ENCODE measurements at regions not wholly inside any gene's neighbourhood (a gene's known extent, or its start where the extent isn't known, plus 50 kb on each side); places are given as distances from the start of the nearest gene placed in this dataset.
"Not testable (repeated sequence)": the region's sequence is repeated elsewhere in the genome, so short reads cannot be mapped to it uniquely, and the experiment has no call there.

DNA sequence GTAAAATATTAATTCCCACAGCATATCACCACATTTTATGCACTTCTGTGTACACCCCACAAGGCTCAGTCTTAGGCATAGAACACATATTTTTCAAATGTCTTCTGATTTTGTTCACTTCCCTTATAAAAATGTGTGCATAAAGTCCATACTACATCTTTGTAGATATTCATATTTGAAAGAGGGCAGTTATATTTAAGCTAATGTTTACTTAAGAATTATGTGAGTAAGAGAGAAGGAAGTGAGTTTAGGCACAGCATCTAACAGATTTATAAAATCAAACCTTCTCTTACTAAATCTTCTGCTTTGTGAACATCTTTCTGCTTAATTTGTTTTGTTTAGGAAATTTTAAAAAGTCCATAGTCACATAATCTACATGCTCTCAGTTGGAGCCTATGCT lies 648.1 kb downstream of the FSCB start:
- DNase-seq (ENCODE audit: low spot score) = no peak

DNA sequence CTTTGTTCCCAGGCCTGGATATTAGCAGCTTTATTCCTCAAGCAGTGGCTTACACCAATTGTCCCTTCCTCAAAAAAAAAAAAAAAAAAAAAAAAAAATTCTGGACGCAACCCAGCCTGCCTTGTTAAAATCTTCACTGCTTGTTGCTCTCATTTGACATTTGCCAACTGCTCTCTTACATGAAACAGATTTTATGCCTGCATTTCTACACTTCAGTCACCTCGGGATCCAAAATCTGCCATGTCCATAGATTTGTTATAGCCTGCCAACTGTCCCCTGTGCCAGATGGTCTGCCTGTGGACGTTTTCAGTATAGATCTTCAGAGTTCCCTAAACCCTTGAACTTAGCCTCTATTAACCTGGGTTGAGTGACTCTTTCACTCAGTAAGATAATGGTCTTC lies 651.5 kb downstream of the FSCB start:
- DNase-seq (ENCODE audit: low spot score) = no peak

DNA sequence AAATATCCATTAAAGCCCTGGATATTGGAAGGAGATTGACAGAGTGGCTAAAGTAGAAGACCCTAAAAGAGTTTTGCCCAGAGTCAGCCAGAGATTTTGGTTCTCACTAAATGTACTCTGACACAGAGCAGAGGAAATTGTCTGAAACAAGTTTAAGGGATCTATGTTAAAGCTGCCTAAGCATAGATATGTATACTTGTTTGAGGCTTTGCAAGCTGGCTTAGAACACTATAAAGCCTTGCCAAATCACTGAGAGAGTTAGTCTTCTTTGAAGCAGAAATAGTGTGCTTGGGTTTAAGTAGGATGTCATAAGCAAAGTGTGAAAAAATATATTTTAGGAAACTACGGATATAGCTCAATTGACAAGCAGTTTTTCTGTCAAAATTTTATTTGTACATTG lies 653.5 kb downstream of the FSCB start:
- no peak for DNase-seq (ENCODE audit: low spot score)

DNA sequence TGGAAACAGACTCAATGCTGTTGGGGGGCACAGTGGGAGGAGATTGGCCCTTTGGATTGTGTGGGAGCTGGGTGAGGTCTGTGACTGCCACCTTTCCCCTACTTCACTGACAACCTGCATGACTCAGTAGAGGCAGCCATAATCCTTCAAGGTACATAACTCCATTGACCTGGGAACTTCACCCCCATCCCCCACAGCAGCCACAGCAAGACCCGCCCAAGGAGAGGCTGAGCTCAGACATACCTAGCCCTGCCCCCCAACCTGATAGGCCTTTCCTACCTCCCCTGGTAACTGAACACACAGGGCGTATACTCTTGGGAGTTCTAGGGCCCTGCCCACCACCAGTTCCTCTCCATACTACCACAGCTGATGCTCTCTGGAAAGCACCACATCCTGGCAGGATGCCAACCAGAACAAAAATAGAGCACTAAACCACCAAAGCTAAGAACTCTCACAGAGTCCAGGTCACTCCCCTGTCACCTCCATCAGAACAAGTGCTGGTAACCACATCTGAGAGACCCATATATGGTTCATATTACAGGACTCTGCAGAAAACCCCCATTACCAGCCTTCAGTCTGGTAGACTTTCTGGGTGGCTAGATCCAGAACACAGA lies 703.9 kb downstream of the FSCB start:
- no peak for DNase-seq (ENCODE audit: low spot score)

- DNase-seq (ENCODE audit: low spot score) = no peak
Measured at GRCh38 chr14:43795600-43796228, 711.4 kb downstream of the FSCB start.

GRCh38 chr14:43793579-43793978 lies 713.5 kb downstream of the FSCB start:
- no peak for DNase-seq (ENCODE audit: low spot score)

GRCh38 chr14:43792980-43793379 lies 714.1 kb downstream of the FSCB start:
- DNase-seq (ENCODE audit: low spot score) = no peak

GRCh38 chr14:43790681-43791080 lies 716.4 kb downstream of the FSCB start:
- DNase-seq (ENCODE audit: low spot score) = no peak

- DNase-seq (ENCODE audit: low spot score) = no peak
Measured at GRCh38 chr14:43789458-43789857, 717.6 kb downstream of the FSCB start.

DNA sequence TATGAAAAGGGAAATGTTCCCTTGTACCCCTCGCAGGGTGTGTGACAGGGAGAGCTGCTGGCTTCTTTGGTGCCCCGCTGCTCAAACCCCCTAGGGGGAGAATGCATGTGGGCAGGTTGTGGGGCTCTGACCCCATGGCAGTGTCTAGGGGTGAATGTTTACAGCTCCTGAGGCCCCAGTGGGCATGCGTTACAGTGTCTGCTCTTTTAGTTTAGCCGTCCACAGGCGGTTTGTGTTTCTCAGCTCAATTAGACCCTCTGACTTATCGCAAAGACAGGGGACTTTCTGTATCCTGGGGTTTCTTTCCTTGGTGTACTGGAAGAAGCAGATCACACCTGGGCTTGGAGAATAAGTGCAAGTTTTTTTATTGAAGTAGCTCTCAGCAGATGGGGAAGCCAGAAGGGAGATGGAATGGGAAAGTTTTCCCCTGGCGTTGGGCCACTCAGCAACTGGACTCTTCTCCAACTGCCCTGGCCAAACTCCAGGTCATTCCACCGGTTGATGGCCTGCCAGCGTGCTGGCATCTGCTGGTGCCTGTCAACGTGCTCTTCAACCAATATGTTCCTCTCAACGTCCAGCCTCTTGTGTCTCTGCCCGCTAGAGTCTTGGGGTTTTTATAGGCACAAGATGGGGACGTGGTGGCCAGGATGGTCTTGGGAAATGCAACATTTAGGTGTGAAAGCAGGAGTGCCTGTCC lies 720.9 kb downstream of the FSCB start:
- DNase-seq (ENCODE audit: low spot score) = no peak

DNA sequence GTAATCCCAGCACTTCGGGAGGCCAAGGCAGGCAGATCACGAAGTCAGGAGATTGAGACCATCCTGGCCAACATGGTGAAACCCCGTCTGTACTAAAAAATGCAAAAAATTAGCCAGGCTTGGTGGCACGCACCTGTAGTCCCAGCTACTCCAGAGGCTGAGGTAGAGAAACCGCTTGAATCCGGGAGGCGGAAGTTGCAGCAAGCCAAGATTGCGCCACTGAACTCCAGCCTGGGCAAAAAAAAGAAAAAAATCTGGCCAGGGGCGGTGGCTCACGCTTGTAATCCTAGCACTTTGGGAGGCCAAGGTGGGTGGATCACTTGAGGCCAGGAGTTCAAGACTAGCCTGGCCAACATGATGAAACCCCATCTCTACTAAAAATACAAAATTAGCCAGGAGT lies 722.7 kb downstream of the FSCB start:
- not testable (repeated sequence) for DNase-seq (ENCODE audit: low spot score)

DNA sequence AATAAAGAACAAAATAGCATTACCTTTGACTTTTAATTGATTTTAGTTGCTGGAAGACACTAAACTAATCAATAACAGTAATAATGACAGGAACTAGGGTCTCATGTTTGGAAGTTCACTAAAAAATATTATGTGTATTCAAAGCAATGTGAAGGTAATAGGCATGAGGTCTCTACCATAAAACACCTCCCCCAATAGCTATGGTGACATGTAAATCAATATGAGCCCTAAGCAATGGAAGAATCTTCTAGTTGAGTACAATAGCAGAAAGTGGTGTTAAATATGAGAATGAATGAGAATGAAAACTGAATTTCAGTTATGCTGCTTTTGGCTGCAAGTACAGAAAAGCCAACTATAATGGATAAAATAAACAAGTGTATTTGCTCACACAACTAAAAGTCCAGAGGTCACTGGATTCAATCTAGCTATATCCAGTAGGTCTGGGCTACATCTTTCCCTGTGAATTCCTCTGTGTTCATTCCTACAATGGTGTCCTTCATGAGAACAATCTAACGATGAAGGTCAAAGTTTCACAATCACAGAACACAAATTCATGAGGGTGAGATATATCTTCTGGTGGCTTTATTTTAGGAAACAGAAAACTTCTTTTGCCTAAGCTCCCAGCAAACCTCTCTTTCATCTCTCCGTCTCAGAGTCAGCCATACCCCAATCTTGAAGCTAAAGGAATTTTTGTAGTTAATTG lies 728.0 kb downstream of the FSCB start:
- no peak for DNase-seq (ENCODE audit: low spot score)

GRCh38 chr14:43778570-43778936 lies 728.5 kb downstream of the FSCB start:
- no peak for DNase-seq (ENCODE audit: low spot score)

DNA sequence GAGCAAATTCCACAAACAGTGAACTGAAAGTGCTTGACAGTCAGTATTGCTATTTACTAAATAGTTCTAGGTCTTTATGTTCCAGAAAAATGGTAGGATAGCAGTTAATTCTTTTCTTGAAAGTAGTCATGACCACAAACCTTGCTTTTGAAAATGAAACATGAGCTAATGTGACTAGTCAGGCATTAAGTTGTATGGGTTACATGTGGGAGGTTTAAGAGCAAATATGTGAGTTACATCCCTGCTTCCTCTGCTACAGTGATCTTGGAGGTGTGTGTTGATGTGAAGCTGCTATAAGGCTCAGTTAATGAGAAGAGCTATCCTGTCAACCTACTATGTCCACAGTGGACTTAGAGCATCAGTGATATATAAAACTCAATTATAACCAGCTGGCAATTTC lies 741.6 kb downstream of the FSCB start:
- DNase-seq (ENCODE audit: low spot score) = no peak

DNA sequence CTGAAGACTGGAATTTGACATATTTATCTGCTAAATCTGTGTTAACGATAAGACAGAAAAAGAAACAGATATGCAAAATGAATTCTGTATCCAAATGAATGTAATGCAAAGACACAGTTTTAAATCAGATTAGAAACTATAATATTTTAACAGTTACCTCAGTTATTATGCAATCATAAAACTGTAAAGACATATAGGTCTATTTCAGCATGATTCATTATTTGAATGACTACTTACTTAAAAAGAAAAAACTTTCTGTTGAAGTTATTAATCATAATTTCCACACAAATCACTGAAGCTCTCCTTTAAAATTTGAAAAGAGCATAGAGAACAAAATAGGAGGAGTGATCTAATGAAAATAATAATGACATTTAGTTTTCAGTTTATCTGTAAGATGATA lies 742.6 kb downstream of the FSCB start:
- no peak for DNase-seq (ENCODE audit: low spot score)

- no peak for DNase-seq (ENCODE audit: low spot score)
Measured at GRCh38 chr14:43755707-43756106, 751.4 kb downstream of the FSCB start.

DNA sequence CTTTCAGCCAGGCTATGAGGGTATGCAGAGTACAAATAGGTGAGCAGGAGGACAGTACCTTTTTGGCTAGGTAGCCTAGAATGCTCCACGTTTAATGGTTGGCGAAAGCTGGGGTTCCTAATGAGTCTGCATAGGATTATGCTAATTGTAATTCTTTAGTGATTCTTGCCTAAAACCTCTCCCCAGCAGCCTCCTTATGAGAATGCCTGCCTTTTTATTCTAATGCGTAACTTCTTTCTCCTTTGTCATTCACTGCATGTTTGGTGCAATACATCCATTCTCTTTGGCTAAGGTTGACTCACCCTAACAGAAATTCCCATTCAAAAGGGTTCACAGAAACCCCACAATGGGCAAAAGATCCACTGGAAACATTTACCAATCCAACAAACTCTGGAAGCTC lies 752.2 kb downstream of the FSCB start:
- peak; percentile 33 for DNase-seq (ENCODE audit: low spot score)

DNA sequence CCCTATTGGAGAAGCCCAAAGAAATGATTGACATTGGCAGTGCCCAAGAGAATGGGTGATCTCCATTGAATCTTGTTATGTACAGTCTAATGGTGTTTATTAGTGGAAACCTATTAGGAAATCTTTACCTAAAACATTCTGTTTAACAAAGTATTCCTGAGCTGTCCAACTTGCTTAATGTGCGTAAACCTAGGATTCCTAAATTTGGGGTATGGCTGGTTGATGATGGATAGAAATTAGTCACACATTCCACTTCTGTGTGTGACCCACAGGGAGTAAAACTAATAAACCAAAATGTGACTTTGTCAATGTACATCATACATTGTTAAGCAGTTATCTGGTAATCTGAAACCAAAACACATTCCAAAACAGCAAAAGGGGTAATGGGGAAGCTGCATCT lies 761.3 kb downstream of the FSCB start:
- no peak for DNase-seq (ENCODE audit: low spot score)

GRCh38 chr14:43735932-43736331 lies 771.2 kb downstream of the FSCB start:
- DNase-seq (ENCODE audit: low spot score) = no peak

- no peak for DNase-seq (ENCODE audit: low spot score)
Measured at GRCh38 chr14:43729143-43729542, 777.9 kb downstream of the FSCB start.

DNA sequence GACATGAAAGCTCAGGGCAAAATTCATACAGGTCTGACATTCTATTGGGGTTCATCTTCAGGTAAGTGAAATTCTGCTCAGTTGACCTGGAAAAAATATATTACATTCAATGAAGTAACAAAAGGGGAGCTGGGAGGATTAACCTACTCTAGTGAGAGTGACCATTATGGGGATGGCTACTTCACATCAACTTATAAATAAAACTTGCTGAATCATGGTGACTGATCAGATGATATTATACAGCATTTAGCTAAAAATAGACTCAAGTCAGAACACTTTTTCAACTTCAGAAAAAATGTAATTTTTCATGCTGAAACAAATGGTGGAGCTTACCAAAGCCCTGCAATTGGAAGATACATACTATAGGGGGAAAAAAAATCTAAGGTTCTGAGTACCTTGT lies 800.2 kb downstream of the FSCB start:
- DNase-seq (ENCODE audit: low spot score) = no peak

DNA sequence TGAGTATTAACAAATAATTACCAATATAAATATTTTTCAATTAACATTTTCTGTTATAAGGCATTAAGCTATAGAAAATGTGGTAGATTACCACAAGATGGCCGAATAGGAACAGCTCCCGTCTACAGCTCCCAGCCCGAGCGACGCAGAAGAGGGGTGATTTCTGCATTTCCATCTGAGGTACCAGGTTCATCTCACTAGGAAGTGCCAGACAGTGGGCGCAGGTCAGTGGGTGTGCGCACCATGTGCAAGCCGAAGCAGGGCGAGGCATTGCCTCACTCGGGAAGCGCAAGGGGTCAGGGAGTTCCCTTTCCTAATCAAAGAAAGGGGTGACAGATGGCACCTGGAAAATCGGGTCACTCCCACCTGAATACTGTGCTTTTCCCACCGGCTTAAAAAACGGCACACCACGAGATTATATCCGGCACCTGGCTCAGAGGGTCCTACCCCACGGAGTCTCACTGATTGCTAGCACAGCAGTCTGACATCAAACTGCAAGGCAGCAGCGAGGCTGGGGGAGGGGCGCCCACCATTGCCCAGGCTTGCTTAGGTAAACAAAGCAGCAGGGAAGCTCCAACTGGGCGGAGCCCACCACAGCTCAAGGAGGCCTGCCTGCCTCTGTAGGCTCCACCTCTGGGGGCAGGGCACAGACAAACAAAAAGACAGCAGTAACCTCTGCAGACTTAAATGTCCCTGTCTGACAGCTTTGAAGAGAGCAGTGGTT lies 808.4 kb downstream of the FSCB start:
- DNase-seq (ENCODE audit: low spot score) = not testable (repeated sequence)
